ENCODE measurements at regions not wholly inside any gene's neighbourhood (a gene's known extent, or its start where the extent isn't known, plus 50 kb on each side); places are given as distances from the start of the nearest gene placed in this dataset.

- DNase-seq: no peak
These were observed 203.5 kb upstream of the TSHZ2 start for GRCh38 chr20:52768694-52769093.

GRCh38 chr20:52766645-52767435 lies 205.3 kb upstream of the TSHZ2 start:
- no peak for DNase-seq

GRCh38 chr20:52763321-52763853 lies 208.8 kb upstream of the TSHZ2 start:
- no peak for DNase-seq

GRCh38 chr20:52761867-52762266 lies 210.3 kb upstream of the TSHZ2 start:
- DNase-seq: no peak

DNA sequence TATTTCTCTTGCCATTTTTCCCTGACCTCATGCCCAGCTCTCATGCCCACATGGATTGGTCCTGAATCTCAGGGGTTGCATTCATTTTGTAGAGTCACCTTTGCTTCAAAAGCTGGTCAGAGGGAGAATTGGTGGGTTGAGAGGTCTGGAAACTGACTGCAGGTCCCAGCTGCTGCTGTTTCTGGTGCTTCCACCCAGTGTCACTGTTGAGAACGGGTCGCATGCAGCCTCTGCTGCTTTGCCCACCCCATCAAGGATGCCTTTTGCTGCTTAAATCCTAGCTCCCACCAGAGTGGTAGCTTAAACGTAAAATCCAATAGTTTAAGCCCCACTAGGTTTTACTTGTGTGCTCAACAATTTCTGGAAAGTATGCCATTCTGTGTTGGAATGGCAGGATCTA lies 211.4 kb upstream of the TSHZ2 start:
- no peak for DNase-seq

DNA sequence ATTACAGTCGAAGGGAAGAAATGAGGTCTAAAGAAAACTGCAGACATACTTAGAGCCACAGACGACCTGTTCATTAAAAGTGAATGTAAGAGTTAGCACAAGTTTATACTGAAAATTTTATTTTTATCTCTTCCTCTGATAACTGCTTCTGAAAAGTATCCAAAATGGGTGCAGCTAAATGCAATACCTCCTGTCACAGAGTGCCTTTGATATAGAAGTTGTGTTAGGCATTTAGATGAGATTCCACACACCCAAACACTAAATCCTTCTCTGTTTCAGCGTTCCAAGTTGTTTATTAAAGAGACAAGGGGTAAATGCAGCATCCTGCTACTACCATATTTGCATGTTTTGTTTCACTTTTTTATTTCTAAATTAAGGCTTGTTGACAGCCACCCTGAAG lies 214.7 kb upstream of the TSHZ2 start:
- DNase-seq: no peak

- no peak for DNase-seq
These were observed 216.4 kb upstream of the TSHZ2 start for GRCh38 chr20:52755744-52756143.

DNA sequence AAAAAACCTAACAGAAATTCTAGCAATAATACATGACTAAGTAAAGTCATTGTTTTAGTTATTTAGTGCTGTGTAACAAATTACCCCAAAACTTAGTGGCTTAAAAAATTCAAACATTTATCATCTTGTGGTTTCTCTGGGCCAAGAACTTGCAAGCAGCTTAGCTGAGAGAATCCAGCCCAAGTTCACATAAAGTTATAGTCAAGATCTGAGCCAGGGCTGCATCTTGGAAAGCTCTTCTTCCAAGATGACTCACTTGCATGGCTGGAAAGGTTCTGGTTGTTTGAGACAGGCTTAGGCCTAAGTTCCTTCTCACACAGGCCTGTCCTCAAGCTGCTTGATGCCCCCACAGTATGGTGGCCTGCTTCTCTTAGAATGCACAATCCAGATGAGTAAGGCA lies 217.8 kb upstream of the TSHZ2 start:
- no peak for DNase-seq

- DNase-seq: no peak
These were observed 220.1 kb upstream of the TSHZ2 start for GRCh38 chr20:52752023-52752422.

GRCh38 chr20:52751571-52751970 lies 220.6 kb upstream of the TSHZ2 start:
- DNase-seq: no peak

DNA sequence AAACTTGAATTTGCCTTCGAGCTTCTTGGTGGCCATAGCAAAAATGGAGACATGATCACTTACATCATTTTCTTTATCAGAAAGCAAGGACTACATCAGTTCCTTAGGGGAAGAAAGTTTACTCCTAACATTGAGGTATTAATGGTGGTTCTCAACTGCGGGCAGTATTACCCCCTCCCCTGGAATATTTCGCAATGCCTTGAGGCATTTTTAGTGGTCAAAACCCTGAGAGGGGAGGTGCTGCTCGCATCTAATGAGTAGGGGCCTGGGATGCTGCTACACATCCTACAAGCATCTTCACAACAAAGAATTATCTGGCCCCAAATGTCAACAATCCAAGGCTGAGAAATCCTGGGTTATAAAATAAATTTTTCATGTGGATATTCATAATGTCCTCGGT lies 222.2 kb upstream of the TSHZ2 start:
- DNase-seq: no peak

- DNase-seq: no peak
These were observed 223.2 kb upstream of the TSHZ2 start for GRCh38 chr20:52748990-52749389.

GRCh38 chr20:52748285-52748932 lies 223.7 kb upstream of the TSHZ2 start:
- no peak for DNase-seq

DNA sequence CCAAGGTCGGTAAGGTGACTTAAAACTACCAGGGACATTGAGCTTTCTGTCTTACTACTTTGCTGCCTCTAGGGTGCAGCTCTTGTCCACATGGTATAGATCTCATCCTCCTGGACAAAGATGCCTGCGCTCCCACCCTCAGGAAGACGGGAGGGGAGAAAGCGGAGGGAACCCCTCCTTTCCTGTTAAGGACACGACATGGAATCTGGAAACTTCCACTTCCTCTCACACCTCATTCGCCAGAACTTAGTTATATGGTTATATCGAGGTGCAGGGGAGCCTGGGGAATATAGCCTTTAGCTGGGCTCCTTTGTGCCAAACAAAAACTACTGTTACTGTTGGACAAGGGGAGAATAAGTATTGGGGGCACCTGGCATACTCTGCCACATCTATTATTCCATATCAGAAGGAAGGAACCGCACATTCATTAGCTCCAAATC lies 224.3 kb upstream of the TSHZ2 start:
- no peak for DNase-seq

- DNase-seq: no peak
These were observed 225.4 kb upstream of the TSHZ2 start for GRCh38 chr20:52746770-52747169.

DNA sequence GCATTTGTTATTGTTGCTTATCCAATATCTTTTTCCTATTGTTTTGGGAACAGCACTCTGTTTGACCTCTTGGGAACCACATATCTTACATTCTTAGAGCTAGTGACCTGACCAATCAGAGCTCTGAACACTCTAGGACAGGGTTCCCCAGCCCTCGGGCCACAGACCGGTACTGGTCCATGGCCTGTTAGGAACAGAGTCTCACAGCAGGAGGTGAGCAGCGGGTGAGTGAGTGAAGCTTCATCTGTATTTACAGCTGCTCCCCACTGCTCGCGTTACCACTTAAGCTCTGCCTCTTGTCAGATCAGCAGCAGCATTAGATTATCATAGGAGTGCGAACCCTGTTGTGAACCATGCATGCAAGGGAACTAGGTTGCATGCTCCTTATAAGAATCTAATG lies 226.0 kb upstream of the TSHZ2 start:
- DNase-seq: no peak

GRCh38 chr20:52744441-52744840 lies 227.7 kb upstream of the TSHZ2 start:
- no peak for DNase-seq

GRCh38 chr20:52738081-52738480 lies 234.1 kb upstream of the TSHZ2 start:
- no peak for DNase-seq

- DNase-seq: no peak
These were observed 235.7 kb upstream of the TSHZ2 start for GRCh38 chr20:52736507-52736906.

DNA sequence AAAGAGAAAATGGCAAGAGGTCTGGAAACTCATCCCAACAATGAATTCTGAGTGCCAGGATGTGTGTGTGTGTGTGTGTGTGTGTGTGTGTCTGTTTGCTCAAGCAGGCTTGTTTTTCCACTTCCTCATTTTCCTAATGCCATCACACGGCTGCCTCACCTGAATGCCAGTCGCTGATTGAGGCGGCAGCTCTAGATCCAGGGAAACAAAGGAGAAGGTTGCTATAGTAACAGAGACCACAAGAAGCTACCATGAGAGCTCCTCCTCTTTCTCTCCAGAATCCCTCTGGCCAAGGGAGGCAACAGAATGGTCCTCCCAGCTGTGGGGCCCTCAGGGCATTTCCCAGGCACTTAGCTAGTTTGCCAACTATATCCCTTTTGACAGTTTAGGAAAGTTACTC lies 241.1 kb upstream of the TSHZ2 start:
- no peak for DNase-seq

DNA sequence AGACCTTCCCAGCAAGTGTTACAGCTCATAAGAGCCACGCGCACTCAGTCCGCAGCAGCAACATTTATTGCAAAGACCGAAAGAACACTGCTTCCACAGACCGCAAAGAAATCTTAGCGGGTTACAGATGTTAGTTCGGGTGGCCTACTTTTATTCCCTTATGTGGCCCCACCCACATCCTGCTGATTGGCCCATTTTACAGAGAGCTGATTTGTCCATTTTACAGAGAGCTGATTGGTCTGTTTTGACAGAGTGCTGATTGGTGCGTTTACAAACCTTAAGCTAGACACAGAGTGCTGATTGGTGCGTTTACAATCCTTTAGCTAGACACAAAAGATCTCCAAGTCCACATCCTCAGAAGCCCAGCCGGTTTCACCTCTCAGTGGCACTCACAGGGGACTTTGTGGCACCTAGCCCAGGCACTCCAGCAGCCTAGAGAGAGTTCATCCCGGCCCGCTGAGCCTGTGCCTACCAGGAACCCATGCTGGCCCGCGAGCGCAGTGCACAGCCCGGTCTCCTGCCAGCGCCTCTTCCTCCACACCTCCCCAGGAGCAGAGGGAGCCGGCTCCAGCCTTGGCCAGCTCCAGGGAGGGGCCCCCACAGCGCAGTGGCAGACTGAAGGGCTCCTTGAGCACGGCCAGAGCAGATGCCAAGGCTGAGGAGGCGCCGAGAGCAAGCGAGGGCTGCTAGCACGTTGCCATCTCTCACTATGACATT lies 244.3 kb upstream of the TSHZ2 start:
- DNase-seq: no peak

DNA sequence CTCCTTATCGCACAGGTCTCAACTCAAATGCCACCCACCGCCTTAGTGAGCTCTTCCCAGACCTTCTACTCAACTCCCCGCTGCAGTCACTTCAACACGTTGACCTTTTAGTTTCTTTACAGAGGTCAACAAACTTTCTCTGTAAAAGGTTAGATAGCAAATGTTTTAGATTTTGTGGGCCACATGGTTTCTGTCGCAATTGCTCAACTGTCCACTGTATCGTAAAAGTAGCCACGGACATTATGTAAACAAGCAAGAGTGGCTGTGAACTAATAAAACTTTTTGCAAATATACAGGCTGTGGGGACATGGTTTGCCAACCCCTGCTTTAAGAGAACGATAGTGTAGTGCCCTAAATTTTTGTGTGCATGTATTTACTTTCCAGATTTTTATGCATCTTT lies 247.6 kb upstream of the TSHZ2 start:
- no peak for DNase-seq

- no peak for DNase-seq
These were observed 249.1 kb upstream of the TSHZ2 start for GRCh38 chr20:52722926-52723688.
